A549 (cell line): ENCODE measurements at regions not wholly inside any gene's neighbourhood (a gene's known extent, or its start where the extent isn't known, plus 50 kb on each side); places are given as distances from the start of the nearest gene placed in this dataset.
"Not testable (repeated sequence)": the region's sequence is repeated elsewhere in the genome, so short reads cannot be mapped to it uniquely, and the experiment has no call there.

Experiments
- ATAC-seq, 2 experiments: fragments of 200-7000 bp in 1 of 2; fragments of >200 bp in 1 of 2; cut with Nextera tagmentation in 1 of 2; cut with Tn5 transposase in 1 of 2; 3 replicates each; pipeline versions ENCODE4 v1.8.0 to v1.9.1; 2018 to 2020; ENCODE audit warnings: mild to moderate bottlenecking in 1 of 2, moderate library complexity in 1 of 2
- CTCF ChIA-PET: fragments of 300-600 bp; sonication (Branson Sonifier 250); formaldehyde crosslinking; extraction: SDS; loops from one replicate; lab custom pipeline; 2021; ENCODE audit warnings: antibody characterized with exemption, inconsistent platforms; lab: Yijun Ruan, JAX
- POLR2A ChIA-PET: fragments of 350-600 bp; formaldehyde crosslinking; extraction: SDS; loops from one replicate; lab custom pipeline; 2021; ENCODE audit warnings: antibody characterized with exemption, inconsistent platforms; lab: Yijun Ruan, JAX
- DNase-seq, 2 experiments: peaks; one replicate each; pipeline versions ENCODE4 v3.0.0 to v3.0.0-alpha.2; 2011 to 2016; ENCODE audit warnings: low read depth in 1 of 2, low spot score in 1 of 2
- FAIRE-seq: peaks from 2 replicates; lab custom pipeline; 2011; peaks lifted over from hg19 to GRCh38; lab: Jason Lieb, UNC
- H3K27ac ChIP-seq, 2 experiments: fragments of >200 bp; sonication (Bioruptor Twin); formaldehyde crosslinking; 3 replicates each; pipeline ENCODE4 v1.5.1; 2016 to 2017
- H3K4me1 ChIP-seq: fragments of >200 bp; sonication (Bioruptor Twin); formaldehyde crosslinking; 3 replicates; pipeline ENCODE4 v1.6.1; 2016
- H3K4me2 ChIP-seq: fragments of >200 bp; sonication (Bioruptor Twin); formaldehyde crosslinking; 3 replicates; pipeline ENCODE4 v1.6.1; 2016
- H3K4me3 ChIP-seq: fragments of >200 bp; sonication (Bioruptor Twin); formaldehyde crosslinking; 3 replicates; pipeline ENCODE4 v1.5.1; 2016
- H3K9me3 ChIP-seq: fragments of >200 bp; sonication (Bioruptor Twin); formaldehyde crosslinking; 3 replicates; pipeline ENCODE4 v1.6.1; 2016
- BCL3 ChIP-seq: fragments of >200 bp; sonication (Bioruptor Twin); formaldehyde crosslinking; IDR thresholded peaks from 3 replicates; pipeline ENCODE4 v1.6.1; 2016
- BHLHE40 ChIP-seq: IDR thresholded peaks from 2 replicates; pipeline ENCODE4 v1.6.1; 2012; ENCODE audit warnings: low read depth, low read length, inconsistent platforms
- CBX2 ChIP-seq: fragments of 200-600 bp; sonication (generic); IDR thresholded peaks from 2 replicates; pipeline ENCODE4 v1.6.1; 2016; ENCODE audit warnings: low read depth, mild to moderate bottlenecking, borderline replicate concordance
- CHD2 ChIP-seq: fragments of 150-350 bp; IDR thresholded peaks from 2 replicates; pipeline ENCODE4 v1.6.1; 2014; ENCODE audit warnings: low read length; ENCODE audit not compliant: partially characterized antibody
- E2F6 ChIP-seq: IDR thresholded peaks from 2 replicates; pipeline ENCODE4 v1.6.1; 2012; ENCODE audit warnings: low read depth, borderline replicate concordance
- EHMT2 ChIP-seq: fragments of 200-600 bp; sonication (generic); IDR thresholded peaks from 2 replicates; pipeline ENCODE4 v1.6.1; 2016; ENCODE audit warnings: antibody characterized with exemption, low read depth, mild to moderate bottlenecking, moderate library complexity
- GATA3 ChIP-seq: IDR thresholded peaks from 2 replicates; pipeline ENCODE4 v1.6.1; 2012; ENCODE audit warnings: borderline replicate concordance
- HES2 ChIP-seq: fragments of >200 bp; sonication (Bioruptor Twin); formaldehyde crosslinking; IDR thresholded peaks from 2 replicates; pipeline ENCODE4 v1.6.1; 2016
- HEYL ChIP-seq: fragments of 250-450 bp; sonication (Bioruptor Pico); IDR thresholded peaks from 2 replicates; pipeline ENCODE4 v1.8.0; 2021; ENCODE audit warnings: mild to moderate bottlenecking, moderate library complexity
- HOXA7 ChIP-seq: fragments of 250-450 bp; sonication (Bioruptor Pico); IDR thresholded peaks from 2 replicates; pipeline ENCODE4 v1.5.0; 2020; ENCODE audit warnings: mild to moderate bottlenecking, moderate library complexity
- HOXB5 ChIP-seq: fragments of 250-450 bp; sonication (Bioruptor Pico); IDR thresholded peaks from 2 replicates; pipeline ENCODE4 v1.5.0; 2020; ENCODE audit warnings: mild to moderate bottlenecking, moderate library complexity
- JUNB ChIP-seq: fragments of >200 bp; sonication (Bioruptor Twin); formaldehyde crosslinking; IDR thresholded peaks from 2 replicates; pipeline ENCODE4 v1.6.1; 2016
- KDM1A ChIP-seq: fragments of 200-600 bp; sonication (generic); IDR thresholded peaks from 2 replicates; pipeline ENCODE4 v1.6.1; 2016; ENCODE audit warnings: low read depth, mild to moderate bottlenecking
- MAFK ChIP-seq: fragments of 450-650 bp; IDR thresholded peaks from 2 replicates; pipeline ENCODE4 v1.6.1; 2014; ENCODE audit not compliant: partially characterized antibody
- MAX ChIP-seq: IDR thresholded peaks from 2 replicates; pipeline ENCODE4 v1.6.1; 2012
- MAZ ChIP-seq: fragments of 150-350 bp; IDR thresholded peaks from 2 replicates; pipeline ENCODE4 v1.6.1; 2014; ENCODE audit warnings: antibody characterized with exemption, low read depth, low read length, borderline replicate concordance
- MYC ChIP-seq: IDR thresholded peaks from 2 replicates; pipeline ENCODE4 v1.6.1; 2012; ENCODE audit warnings: mild to moderate bottlenecking, inconsistent platforms, low read length, improper control_type of control experiment, borderline replicate concordance
- NFE2L2 ChIP-seq: fragments of 150-350 bp; conservative IDR thresholded peaks from 2 replicates; pipeline ENCODE4 v1.6.1; 2014; ENCODE audit warnings: low read length
- NPAS2 ChIP-seq: fragments of 250-450 bp; sonication (Bioruptor Pico); IDR thresholded peaks from 2 replicates; pipeline ENCODE4 v1.8.0; 2022; ENCODE audit warnings: mild to moderate bottlenecking, moderate library complexity, borderline replicate concordance
- PBX3 ChIP-seq: IDR thresholded peaks from 2 replicates; pipeline ENCODE4 v1.6.1; 2012
- REST ChIP-seq: fragments of 200-600 bp; sonication (generic); IDR thresholded peaks from 2 replicates; pipeline ENCODE4 v1.6.1; 2016; ENCODE audit warnings: antibody characterized with exemption, mild to moderate bottlenecking, moderate library complexity
- SREBF2 ChIP-seq: fragments of 450-650 bp; IDR thresholded peaks from 2 replicates; pipeline ENCODE4 v1.6.1; 2014; ENCODE audit warnings: mild to moderate bottlenecking, moderate library complexity
- TP53 ChIP-seq: fragments of 250-450 bp; sonication (Bioruptor Pico); IDR thresholded peaks from 2 replicates; pipeline ENCODE4 v1.5.0; 2021; ENCODE audit warnings: mild to moderate bottlenecking, moderate library complexity
- USF2 ChIP-seq: fragments of 450-650 bp; IDR thresholded peaks from 2 replicates; pipeline ENCODE4 v1.6.1; 2014; ENCODE audit warnings: antibody characterized with exemption
- ZC3H11A ChIP-seq: fragments of 450-650 bp; IDR thresholded peaks from 2 replicates; pipeline ENCODE4 v1.6.1; 2014; ENCODE audit warnings: antibody characterized with exemption, mild to moderate bottlenecking
- ZNF302 ChIP-seq: fragments of 250-450 bp; sonication (Bioruptor Pico); IDR thresholded peaks from 2 replicates; pipeline ENCODE4 v1.9.0; 2021; ENCODE audit warnings: inconsistent platforms, mild to moderate bottlenecking, moderate library complexity
- WGBS: methylation state at CpG from one replicate; pipeline ENCODE4 v1.1.6; 2017; ENCODE audit errors: missing lambda C conversion rate; 5-methylcytosine and 5-hydroxymethylcytosine counted together

GRCh38 chr15:59896663-59897074 is 107.4 kb upstream of the FOXB1 start (continued):
- TF ChIP-seq CBX2 = no peak
- TF ChIP-seq KDM1A = no peak
- TF ChIP-seq SREBF2 = no peak

GRCh38 chr15:59894835-59895234 is 109.3 kb upstream of the FOXB1 start:
- no peak for ATAC-seq
- no peak overlapping the region for H3K4me2 ChIP-seq
- ChIA-PET POLR2A (no interaction called here), CTCF (interaction anchor here (0.5 to 5.9 kb wide), 2 partner anchors 23 to 757 kb away, joined by 3 to 18 read pairs; no protein-coding TSS in a partner anchor)
- no peaks in the 10 kb centered on the region for H3K4me1 ChIP-seq
- 2% methylated on average over 1 of the region's 1 CpG for WGBS
- TF ChIP-seq USF2 (no peak), NPAS2 (CRISPR knock-in tag) (no peak), MAFK (no peak), HES2 (no peak), SREBF2 (no peak), MYC (no peak), HOXA7 (CRISPR knock-in tag) (no peak), E2F6 (no peak), HOXB5 (no peak), HEYL (CRISPR knock-in tag) (no peak), NFE2L2 (no peak), JUNB (no peak), ZC3H11A (no peak), TP53 (CRISPR knock-in tag) (no peak), BCL3 (no peak), PBX3 (no peak), CHD2 (no peak), ZNF302 (CRISPR knock-in tag) (no peak), MAX (no peak), GATA3 (no peak)
- DNase-seq = no peak
- no peak overlapping the region for H3K27ac ChIP-seq
- H3K4me3 ChIP-seq = no peak overlapping the region
- no peaks in the 10 kb centered on the region for H3K9me3 ChIP-seq
- FAIRE-seq = no peak

- Histone ChIP-seq H3K4me1 (no peaks in the 10 kb centered on the region), H3K9me3 (no peaks in the 10 kb centered on the region), H3K4me2 (no peak overlapping the region), H3K4me3 (no peak overlapping the region), H3K27ac (no peak overlapping the region)
- DNase-seq (no peak), FAIRE-seq (no peak), ATAC-seq (peak in 1 of 2 experiments; percentile 29; a peak in 1 of 6 replicates)
- TF ChIP-seq BHLHE40 = no peak
- peak; percentile 86 for TF ChIP-seq REST
- 0 out of 2 replicates have a peak, but pooled peaks have one; percentile 44 for TF ChIP-seq EHMT2
- no peak for TF ChIP-seq MAZ
- CTCF ChIA-PET = interaction anchor here (5.9 kb wide), 1 partner anchor 25 kb away, joined by 18 read pairs; no protein-coding TSS in a partner anchor
- WGBS = 47% methylated on average over 1 of the region's 1 CpG
- POLR2A ChIA-PET = no interaction called here
Measured at GRCh38 chr15:59892985-59893384, 111.1 kb upstream of the FOXB1 start.

- H3K4me2 ChIP-seq, ATAC-seq, DNase-seq, H3K4me3 ChIP-seq, FAIRE-seq, H3K4me1 ChIP-seq, H3K9me3 ChIP-seq, POLR2A ChIA-PET, H3K27ac ChIP-seq: not testable (repeated sequence)
- CTCF ChIA-PET = interaction anchor here (1.2 kb wide), 1 partner anchor 29 kb away, joined by 3 read pairs; no protein-coding TSS in a partner anchor
- WGBS = 0% methylated on average over 1 of the region's 1 CpG
Measured at GRCh38 chr15:59887870-59888269, 116.2 kb upstream of the FOXB1 start.
